Cardiac muscle cell (in vitro differentiated cells and primary cell): ENCODE measurements at regions not wholly inside any gene's neighbourhood (a gene's known extent, or its start where the extent isn't known, plus 50 kb on each side); places are given as distances from the start of the nearest gene placed in this dataset.
"Not testable (repeated sequence)": the region's sequence is repeated elsewhere in the genome, so short reads cannot be mapped to it uniquely, and the experiment has no call there.

Source experiments
- DNase-seq, 2 donors: peaks; one replicate each; pipeline versions ENCODE4 v3.0.0 to v3.0.0-alpha.2; 2010 to 2017; ENCODE audit warnings: low read depth in 1 of 2, low spot score in 1 of 2
- H3K27ac ChIP-seq: fragments of 200-600 bp; sonication (generic); 2 replicates; pipeline ENCODE4 v1.5.1; 2016
- H3K27me3 ChIP-seq: fragments of 200-600 bp; sonication (generic); 2 replicates; pipeline ENCODE4 v1.6.0; 2016; ENCODE audit warnings: control low read depth
- H3K36me3 ChIP-seq: fragments of 200-600 bp; sonication (generic); 2 replicates; pipeline ENCODE4 v1.5.1; 2016; ENCODE audit warnings: control low read depth
- H3K4me1 ChIP-seq: fragments of 200-600 bp; sonication (generic); 2 replicates; pipeline ENCODE4 v1.8.1; 2017; ENCODE audit warnings: low read depth, mild to moderate bottlenecking, mixed run types
- H3K4me3 ChIP-seq: fragments of 200-600 bp; sonication (generic); 2 replicates; pipeline ENCODE4 v1.5.1; 2016; ENCODE audit warnings: mild to moderate bottlenecking
- H3K9me3 ChIP-seq: fragments of 200-600 bp; sonication (generic); 2 replicates; pipeline ENCODE4 v1.5.1; 2017; ENCODE audit warnings: low read depth, mild to moderate bottlenecking, control low read depth
- TF ChIP-seq, protein P1 (sequence below): IDR thresholded peaks from 2 replicates; pipeline ENCODE4 v1.5.1; 2012; ENCODE audit warnings: low read depth, mild to moderate bottlenecking, low read length

- Histone ChIP-seq H3K27ac (no peak overlapping the region), H3K4me3 (no peak overlapping the region), H3K36me3 (no peaks in the 10 kb centered on the region), H3K4me1 (no peaks in the 10 kb centered on the region), H3K27me3 (no peaks in the 10 kb centered on the region), H3K9me3 (no peaks in the 10 kb centered on the region)
- no peak for DNase-seq
- TF ChIP-seq, protein P1, sequence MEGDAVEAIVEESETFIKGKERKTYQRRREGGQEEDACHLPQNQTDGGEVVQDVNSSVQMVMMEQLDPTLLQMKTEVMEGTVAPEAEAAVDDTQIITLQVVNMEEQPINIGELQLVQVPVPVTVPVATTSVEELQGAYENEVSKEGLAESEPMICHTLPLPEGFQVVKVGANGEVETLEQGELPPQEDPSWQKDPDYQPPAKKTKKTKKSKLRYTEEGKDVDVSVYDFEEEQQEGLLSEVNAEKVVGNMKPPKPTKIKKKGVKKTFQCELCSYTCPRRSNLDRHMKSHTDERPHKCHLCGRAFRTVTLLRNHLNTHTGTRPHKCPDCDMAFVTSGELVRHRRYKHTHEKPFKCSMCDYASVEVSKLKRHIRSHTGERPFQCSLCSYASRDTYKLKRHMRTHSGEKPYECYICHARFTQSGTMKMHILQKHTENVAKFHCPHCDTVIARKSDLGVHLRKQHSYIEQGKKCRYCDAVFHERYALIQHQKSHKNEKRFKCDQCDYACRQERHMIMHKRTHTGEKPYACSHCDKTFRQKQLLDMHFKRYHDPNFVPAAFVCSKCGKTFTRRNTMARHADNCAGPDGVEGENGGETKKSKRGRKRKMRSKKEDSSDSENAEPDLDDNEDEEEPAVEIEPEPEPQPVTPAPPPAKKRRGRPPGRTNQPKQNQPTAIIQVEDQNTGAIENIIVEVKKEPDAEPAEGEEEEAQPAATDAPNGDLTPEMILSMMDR = no peak
Measured at GRCh38 chr4:127400276-127400675, 232.5 kb upstream of the INTU start.

GRCh38 chr4:127400731-127401346, 231.9 kb upstream of the INTU start:
- Histone ChIP-seq H3K27me3 (no peaks in the 10 kb centered on the region), H3K36me3 (no peaks in the 10 kb centered on the region), H3K27ac (no peak overlapping the region), H3K4me3 (no peak overlapping the region), H3K9me3 (no peaks in the 10 kb centered on the region), H3K4me1 (no peaks in the 10 kb centered on the region)
- TF ChIP-seq, protein P1 = peak; percentile 83
- DNase-seq = peak; percentile 67 to 87

DNA sequence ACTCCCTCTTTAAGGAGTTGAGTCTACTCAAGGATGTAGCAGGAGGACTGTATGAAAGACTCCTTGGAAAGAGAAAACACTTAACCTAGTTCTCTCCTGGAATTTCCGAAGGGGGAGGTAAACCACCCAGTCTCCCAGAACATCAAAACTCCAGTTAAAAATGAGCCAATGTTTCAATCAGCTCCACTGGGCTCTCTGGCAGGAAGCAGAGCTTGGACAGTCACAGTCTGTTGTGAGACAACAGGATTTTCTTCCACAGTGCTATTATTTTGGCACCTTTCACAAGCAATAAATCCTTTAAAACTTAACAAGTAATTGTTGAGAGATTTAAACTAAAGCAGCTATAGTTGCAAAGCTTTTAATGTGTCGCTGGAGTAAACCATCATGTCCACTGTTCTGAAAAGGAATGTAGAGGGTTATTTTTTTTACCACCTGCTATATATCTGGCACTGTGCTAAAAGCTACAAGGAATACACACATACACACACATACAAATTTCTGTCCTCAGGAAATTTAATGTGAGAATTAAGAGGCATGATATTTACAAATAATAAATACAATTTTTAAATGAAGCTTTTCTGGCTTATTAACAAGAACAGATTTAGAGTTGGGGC, 229.2 kb upstream of the INTU start:
- H3K27me3 ChIP-seq = no peaks in the 10 kb centered on the region
- no peak for DNase-seq
- no peaks in the 10 kb centered on the region for H3K4me1 ChIP-seq
- H3K36me3 ChIP-seq = no peaks in the 10 kb centered on the region
- TF ChIP-seq, protein P1 = no peak
- H3K9me3 ChIP-seq = no peaks in the 10 kb centered on the region
- no peak overlapping the region for H3K27ac ChIP-seq
- H3K4me3 ChIP-seq = no peak overlapping the region

GRCh38 chr4:127406187-127406586, 226.6 kb upstream of the INTU start:
- Histone ChIP-seq H3K4me1 (no peaks in the 10 kb centered on the region), H3K9me3 (no peaks in the 10 kb centered on the region), H3K4me3 (no peak overlapping the region), H3K27me3 (no peaks in the 10 kb centered on the region), H3K27ac (no peak overlapping the region), H3K36me3 (no peaks in the 10 kb centered on the region)
- DNase-seq = no peak
- TF ChIP-seq, protein P1 = no peak

- H3K36me3 ChIP-seq, H3K27me3 ChIP-seq, H3K27ac ChIP-seq, H3K4me1 ChIP-seq, H3K4me3 ChIP-seq, H3K9me3 ChIP-seq, DNase-seq: not testable (repeated sequence)
Measured at GRCh38 chr4:127407572-127407971, 225.2 kb upstream of the INTU start.

- no peaks in the 10 kb centered on the region for H3K27me3 ChIP-seq
Measured at GRCh38 chr4:127410201-127410600, 222.6 kb upstream of the INTU start.

More at GRCh38 chr4:127410201-127410600, 222.6 kb upstream of the INTU start:
- DNase-seq = no peak
- Histone ChIP-seq H3K4me3 (no peak overlapping the region), H3K9me3 (no peaks in the 10 kb centered on the region), H3K36me3 (no peaks in the 10 kb centered on the region), H3K27ac (no peak overlapping the region), H3K4me1 (no peaks in the 10 kb centered on the region)
- TF ChIP-seq, protein P1 = no peak
